ENCODE measurements at regions not wholly inside any gene's neighbourhood (a gene's known extent, or its start where the extent isn't known, plus 50 kb on each side); places are given as distances from the start of the nearest gene placed in this dataset.

- no peaks in the 10 kb centered on the region for H3K9me3 ChIP-seq (ENCODE audit: low read length)
- H2AFZ ChIP-seq (ENCODE audit: low read depth, low read length) = no peak overlapping the region
- no peak overlapping the region for H3K4me3 ChIP-seq (ENCODE audit: low read length)
- no peaks in the 10 kb centered on the region for H3K36me3 ChIP-seq (ENCODE audit: insufficient read depth, low read length)
- H3K27ac ChIP-seq (ENCODE audit: low read length) = no peak overlapping the region
- H3K27me3 ChIP-seq (ENCODE audit: insufficient read depth, low read depth, low read length) = no peaks in the 10 kb centered on the region
- no peaks in the 10 kb centered on the region for H4K20me1 ChIP-seq (ENCODE audit: insufficient read depth)
- H3F3A ChIP-seq (ENCODE audit: insufficient read depth, low read length, poor library complexity, severe bottlenecking) = no peaks in the 10 kb centered on the region
- TF ChIP-seq TAF1 (IDR thresholded peaks at IDR 0.05; ENCODE audit: low read depth) = no peak
- TF ChIP-seq RAD21 (conservative IDR thresholded peaks at IDR 0.05) = no peak
- TF ChIP-seq MXI1 (conservative IDR thresholded peaks at IDR 0.05; ENCODE audit: poor library complexity, severe bottlenecking) = no peak
- no peak for TF ChIP-seq EP300 (conservative IDR thresholded peaks at IDR 0.05; ENCODE audit: poor library complexity, severe bottlenecking)
- TF ChIP-seq CTCF (IDR thresholded peaks at IDR 0.05; ENCODE audit: poor library complexity, severe bottlenecking) = no peak
- TF ChIP-seq EZH2 (IDR thresholded peaks at IDR 0.05; ENCODE audit: borderline replicate concordance, insufficient read depth, low read length, poor library complexity, severe bottlenecking) = no peak
- no peak for TF ChIP-seq REST (IDR thresholded peaks at IDR 0.05; ENCODE audit: borderline replicate concordance)
- no peak for TF ChIP-seq POLR2AphosphoS5 (IDR thresholded peaks at IDR 0.05)
- no peak for TF ChIP-seq SMC3 (conservative IDR thresholded peaks at IDR 0.05; ENCODE audit: poor library complexity)
- no peaks in the 10 kb centered on the region for H3K9me2 ChIP-seq (ENCODE audit: insufficient read depth, low read length)
- no peak overlapping the region for H3K4me2 ChIP-seq (ENCODE audit: low read length)
- no peak overlapping the region for H3K9ac ChIP-seq (ENCODE audit: low read length)
- no peaks in the 10 kb centered on the region for H3K79me2 ChIP-seq (replicated peaks; ENCODE audit: insufficient read depth, low read length)
Observed at GRCh38 chr20:4516876-4517275, 169.4 kb upstream of the PRNP start.

GRCh38 chr20:4513720-4514119, 172.5 kb upstream of the PRNP start:
- TF ChIP-seq RAD21 (conservative IDR thresholded peaks at IDR 0.05) = no peak
- no peak for TF ChIP-seq REST (IDR thresholded peaks at IDR 0.05; ENCODE audit: borderline replicate concordance)
- TF ChIP-seq MXI1 (conservative IDR thresholded peaks at IDR 0.05; ENCODE audit: poor library complexity, severe bottlenecking) = no peak
- no peak for TF ChIP-seq EP300 (conservative IDR thresholded peaks at IDR 0.05; ENCODE audit: poor library complexity, severe bottlenecking)
- Histone ChIP-seq H3K4me2 (ENCODE audit: low read length) (no peak overlapping the region), H3F3A (ENCODE audit: insufficient read depth, low read length, poor library complexity, severe bottlenecking) (no peaks in the 10 kb centered on the region), H4K20me1 (ENCODE audit: insufficient read depth) (no peaks in the 10 kb centered on the region), H3K9me3 (ENCODE audit: low read length) (no peaks in the 10 kb centered on the region), H2AFZ (ENCODE audit: low read depth, low read length) (no peak overlapping the region), H3K9ac (ENCODE audit: low read length) (no peak overlapping the region), H3K27me3 (ENCODE audit: insufficient read depth, low read depth, low read length) (no peaks in the 10 kb centered on the region), H3K79me2 (replicated peaks; ENCODE audit: insufficient read depth, low read length) (no peaks in the 10 kb centered on the region), H3K9me2 (ENCODE audit: insufficient read depth, low read length) (no peaks in the 10 kb centered on the region), H3K4me3 (ENCODE audit: low read length) (no peak overlapping the region), H3K36me3 (ENCODE audit: insufficient read depth, low read length) (no peaks in the 10 kb centered on the region), H3K27ac (ENCODE audit: low read length) (no peak overlapping the region)
